Hematopoietic multipotent progenitor cell (in vitro differentiated cells): ENCODE measurements at regions not wholly inside any gene's neighbourhood (a gene's known extent, or its start where the extent isn't known, plus 50 kb on each side); places are given as distances from the start of the nearest gene placed in this dataset.
A peak's percentile ranks its signal among the peaks of the same experiment; 100 is the strongest.

Source experiments
- DNase-seq, 3 donors: peaks; one replicate each; pipeline ENCODE4 v3.0.0-alpha.2; 2011 to 2015; ENCODE audit warnings: low read depth in 2 of 3, low spot score in 2 of 3

GRCh38 chr5:158380661-158381060, 521.7 kb upstream of the CLINT1 start:
- DNase-seq = no peak

- DNase-seq = no peak
Measured at GRCh38 chr5:158378931-158379330, 520.0 kb upstream of the CLINT1 start.

- no peak for DNase-seq
Measured at GRCh38 chr5:158376679-158377078, 517.7 kb upstream of the CLINT1 start.

GRCh38 chr5:158375531-158375930, 516.6 kb upstream of the CLINT1 start:
- no peak for DNase-seq

- peak in 1 of 3 donors; percentile 26 for DNase-seq
Measured at GRCh38 chr5:158373608-158374395, 514.9 kb upstream of the CLINT1 start.

GRCh38 chr5:158369241-158369640, 510.3 kb upstream of the CLINT1 start:
- DNase-seq = no peak

GRCh38 chr5:158368686-158369085, 509.7 kb upstream of the CLINT1 start:
- no peak for DNase-seq

- DNase-seq = no peak
Measured at GRCh38 chr5:158364367-158364766, 505.4 kb upstream of the CLINT1 start.

- no peak for DNase-seq
Measured at GRCh38 chr5:158354958-158355357, 496.0 kb upstream of the CLINT1 start.

GRCh38 chr5:158351485-158352125, 492.7 kb upstream of the CLINT1 start:
- DNase-seq = no peak

GRCh38 chr5:158349987-158350386, 491.0 kb upstream of the CLINT1 start:
- DNase-seq = no peak

- DNase-seq = no peak
Measured at GRCh38 chr5:158344376-158344775, 485.4 kb upstream of the CLINT1 start.

- no peak for DNase-seq
Measured at GRCh38 chr5:158340608-158341007, 481.7 kb upstream of the CLINT1 start.

- DNase-seq = no peak
Measured at GRCh38 chr5:158326256-158326655, 467.3 kb upstream of the CLINT1 start.

GRCh38 chr5:158324236-158324635, 465.3 kb upstream of the CLINT1 start:
- no peak for DNase-seq

- DNase-seq = no peak
Measured at GRCh38 chr5:158322620-158323019, 463.7 kb upstream of the CLINT1 start.

- DNase-seq = no peak
Measured at GRCh38 chr5:158320934-158321333, 462.0 kb upstream of the CLINT1 start.

GRCh38 chr5:158320178-158320674, 461.3 kb upstream of the CLINT1 start:
- no peak for DNase-seq

- no peak for DNase-seq
Measured at GRCh38 chr5:158317507-158317906, 458.6 kb upstream of the CLINT1 start.

- no peak for DNase-seq
Measured at GRCh38 chr5:158313733-158314464, 455.0 kb upstream of the CLINT1 start.

GRCh38 chr5:158313027-158313732, 454.2 kb upstream of the CLINT1 start:
- DNase-seq = no peak
